ENCODE measurements at regions not wholly inside any gene's neighbourhood (a gene's known extent, or its start where the extent isn't known, plus 50 kb on each side); places are given as distances from the start of the nearest gene placed in this dataset.

DNA sequence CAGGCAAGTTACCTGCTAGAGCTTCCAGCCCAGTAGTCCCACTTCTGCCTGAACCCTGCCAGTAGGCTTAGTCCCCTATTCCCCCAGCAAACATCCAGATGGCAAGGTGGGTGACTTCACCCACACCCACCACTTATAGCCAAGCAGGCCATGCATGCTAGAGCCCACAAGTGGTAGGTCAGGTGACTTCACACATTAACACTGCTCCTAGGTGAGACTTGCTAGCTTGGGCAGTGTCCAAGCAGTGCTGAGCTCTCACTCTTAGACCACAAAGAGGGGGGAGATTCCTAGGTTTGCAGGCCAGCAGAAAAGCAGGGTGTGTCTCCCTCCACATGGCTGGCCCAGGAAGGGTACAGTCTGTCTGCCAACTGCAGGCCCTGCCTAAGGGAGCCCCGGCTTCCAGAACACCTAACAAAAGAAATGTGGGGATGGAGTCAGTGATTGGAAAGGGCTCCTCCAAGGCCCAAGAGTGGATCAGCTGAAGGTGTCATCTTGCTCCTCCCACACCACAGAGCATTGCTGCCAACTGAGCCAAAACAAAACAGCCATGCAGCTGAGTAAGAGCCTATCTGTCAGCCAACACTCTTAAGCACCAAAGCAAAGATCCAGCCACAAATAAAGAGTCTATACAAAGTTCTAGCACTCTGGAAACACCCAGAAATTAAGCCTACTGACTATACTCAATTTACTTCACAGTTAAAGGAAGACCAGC, 158.1 kb upstream of the USP38 start:
- no peak overlapping the region for H2BK12ac ChIP-seq (ENCODE audit: low read length)
- no peak overlapping the region for H3K9ac ChIP-seq (ENCODE audit: low read depth, low read length, poor library complexity)
- no peak overlapping the region for H2BK15ac ChIP-seq (ENCODE audit: low read length)
- H3K4me3 ChIP-seq (ENCODE audit: low read length in 2 of 2) = peak overlapping the region in 1 of 2 donors; percentile 60
- H4K8ac ChIP-seq (ENCODE audit: low read depth, low read length) = no peak overlapping the region
- no peak overlapping the region for H3K18ac ChIP-seq (ENCODE audit: low read length)
- H4K91ac ChIP-seq (ENCODE audit: low read depth, low read length, poor library complexity) = no peak overlapping the region
- no peak overlapping the region for H2AFZ ChIP-seq (ENCODE audit: low read length)
- no peak overlapping the region for H3K4me2 ChIP-seq (ENCODE audit: insufficient read depth, low read length, poor library complexity, severe bottlenecking)
- H2BK5ac ChIP-seq (ENCODE audit: low read length) = no peak overlapping the region
- no peak overlapping the region for H3K14ac ChIP-seq (ENCODE audit: low read length)
- no CpG with 5 or more reads among the region's 1 CpG for WGBS, 2 donors (ENCODE audit: extremely low coverage in 2 of 2, insufficient read length in 2 of 2, insufficient replicate concordance in 1 of 2)
- H3K27ac ChIP-seq (replicated peaks; ENCODE audit: low read length) = no peak overlapping the region
- no peaks in the 10 kb centered on the region for H3K79me1 ChIP-seq (ENCODE audit: low read depth, low read length)
- no peak overlapping the region for H3K4ac ChIP-seq (ENCODE audit: low read length)
- H3K9me3 ChIP-seq (replicated peaks in 1 of 2; ENCODE audit: control insufficient read depth in 2 of 2, insufficient read depth in 1 of 2, low read depth in 1 of 2, low read length in 2 of 2) = no peaks in the 10 kb centered on the region
- no peak for DNase-seq (ENCODE audit: low spot score)
- H3K27me3 ChIP-seq (ENCODE audit: control insufficient read depth in 3 of 3, insufficient read depth in 3 of 3, low read depth in 1 of 3, low read length in 3 of 3) = no peaks in the 10 kb centered on the region
- H3K4me1 ChIP-seq (ENCODE audit: control insufficient read depth in 2 of 2, insufficient read depth in 1 of 2, low read depth in 1 of 2, low read length in 2 of 2) = no peaks in the 10 kb centered on the region
- H3K36me3 ChIP-seq (replicated peaks in 1 of 2; ENCODE audit: control insufficient read depth in 2 of 2, insufficient read depth in 2 of 2, low read length in 2 of 2) = no peaks in the 10 kb centered on the region
- H3K23ac ChIP-seq (ENCODE audit: low read depth, low read length, poor library complexity) = no peak overlapping the region
- H2AK5ac ChIP-seq (ENCODE audit: low read depth, low read length) = no peak overlapping the region
- H2BK120ac ChIP-seq (ENCODE audit: low read depth, low read length) = no peak overlapping the region

DNA sequence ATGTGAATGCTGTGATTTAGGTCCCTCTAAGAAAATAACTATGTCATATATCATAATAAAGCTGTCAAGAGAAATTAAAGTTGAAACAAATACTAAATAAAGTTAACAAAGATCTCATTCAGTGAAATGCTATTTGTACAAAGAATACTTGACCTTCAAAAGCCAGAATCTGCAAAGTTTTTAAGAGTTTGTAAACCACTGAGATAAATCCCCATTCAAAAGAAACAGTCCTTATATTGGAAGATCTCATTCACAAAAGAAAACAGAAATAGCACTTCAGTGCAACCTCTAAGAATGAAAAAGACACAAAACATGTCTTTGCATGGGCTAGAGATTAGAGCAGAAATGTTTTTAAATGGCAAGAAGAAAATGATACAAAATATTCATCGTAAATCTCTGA, 149.1 kb upstream of the USP38 start:
- H3K9ac ChIP-seq (ENCODE audit: low read depth, low read length, poor library complexity) = no peak overlapping the region
- no peak overlapping the region for H4K8ac ChIP-seq (ENCODE audit: low read depth, low read length)
- H4K91ac ChIP-seq (ENCODE audit: low read depth, low read length, poor library complexity) = no peak overlapping the region
- no peak overlapping the region for H2BK5ac ChIP-seq (ENCODE audit: low read length)
- H2BK120ac ChIP-seq (ENCODE audit: low read depth, low read length) = no peak overlapping the region
- H2AFZ ChIP-seq (ENCODE audit: low read length) = no peak overlapping the region
- no peak overlapping the region for H3K4ac ChIP-seq (ENCODE audit: low read length)
- no peaks in the 10 kb centered on the region for H3K4me1 ChIP-seq (ENCODE audit: control insufficient read depth in 2 of 2, insufficient read depth in 1 of 2, low read depth in 1 of 2, low read length in 2 of 2)
- H2BK15ac ChIP-seq (ENCODE audit: low read length) = no peak overlapping the region
- no peak overlapping the region for H3K4me2 ChIP-seq (ENCODE audit: insufficient read depth, low read length, poor library complexity, severe bottlenecking)
- H3K4me3 ChIP-seq (ENCODE audit: low read length in 2 of 2) = no peak overlapping the region
- no peak overlapping the region for H3K23ac ChIP-seq (ENCODE audit: low read depth, low read length, poor library complexity)
- no peaks in the 10 kb centered on the region for H3K27me3 ChIP-seq (ENCODE audit: control insufficient read depth in 3 of 3, insufficient read depth in 3 of 3, low read depth in 1 of 3, low read length in 3 of 3)
- DNase-seq (ENCODE audit: low spot score) = no peak
- no peak overlapping the region for H3K18ac ChIP-seq (ENCODE audit: low read length)
- no CpG with 5 or more reads among the region's 1 CpG for WGBS, 2 donors (ENCODE audit: extremely low coverage in 2 of 2, insufficient read length in 2 of 2, insufficient replicate concordance in 1 of 2)
- no peaks in the 10 kb centered on the region for H3K36me3 ChIP-seq (replicated peaks in 1 of 2; ENCODE audit: control insufficient read depth in 2 of 2, insufficient read depth in 2 of 2, low read length in 2 of 2)
- H3K79me1 ChIP-seq (ENCODE audit: low read depth, low read length) = no peaks in the 10 kb centered on the region
- H3K14ac ChIP-seq (ENCODE audit: low read length) = no peak overlapping the region
- H3K9me3 ChIP-seq (replicated peaks in 1 of 2; ENCODE audit: control insufficient read depth in 2 of 2, insufficient read depth in 1 of 2, low read depth in 1 of 2, low read length in 2 of 2) = no peaks in the 10 kb centered on the region
- H3K27ac ChIP-seq (replicated peaks; ENCODE audit: low read length) = no peak overlapping the region
- no peak overlapping the region for H2BK12ac ChIP-seq (ENCODE audit: low read length)
- H2AK5ac ChIP-seq (ENCODE audit: low read depth, low read length) = no peak overlapping the region

- no peak overlapping the region for H3K18ac ChIP-seq (ENCODE audit: low read length)
- DNase-seq (ENCODE audit: low spot score) = no peak
- no peak overlapping the region for H2AK5ac ChIP-seq (ENCODE audit: low read depth, low read length)
- H3K14ac ChIP-seq (ENCODE audit: low read length) = no peak overlapping the region
- no peak overlapping the region for H2AFZ ChIP-seq (ENCODE audit: low read length)
- H3K4me1 ChIP-seq (ENCODE audit: control insufficient read depth in 2 of 2, insufficient read depth in 1 of 2, low read depth in 1 of 2, low read length in 2 of 2) = no peaks in the 10 kb centered on the region
- WGBS, 2 donors (ENCODE audit: extremely low coverage in 2 of 2, insufficient read length in 2 of 2, insufficient replicate concordance in 1 of 2) = no CpG with 5 or more reads among the region's 2 CpGs
- no peak overlapping the region for H3K23ac ChIP-seq (ENCODE audit: low read depth, low read length, poor library complexity)
- H3K27ac ChIP-seq (replicated peaks; ENCODE audit: low read length) = no peak overlapping the region
- no peak overlapping the region for H3K4me2 ChIP-seq (ENCODE audit: insufficient read depth, low read length, poor library complexity, severe bottlenecking)
- no peaks in the 10 kb centered on the region for H3K79me1 ChIP-seq (ENCODE audit: low read depth, low read length)
- H2BK12ac ChIP-seq (ENCODE audit: low read length) = no peak overlapping the region
- H2BK5ac ChIP-seq (ENCODE audit: low read length) = no peak overlapping the region
- no peak overlapping the region for H2BK120ac ChIP-seq (ENCODE audit: low read depth, low read length)
- no peak overlapping the region for H2BK15ac ChIP-seq (ENCODE audit: low read length)
- H3K9me3 ChIP-seq (replicated peaks in 1 of 2; ENCODE audit: control insufficient read depth in 2 of 2, insufficient read depth in 1 of 2, low read depth in 1 of 2, low read length in 2 of 2) = no peaks in the 10 kb centered on the region
- H3K27me3 ChIP-seq (ENCODE audit: control insufficient read depth in 3 of 3, insufficient read depth in 3 of 3, low read depth in 1 of 3, low read length in 3 of 3) = no peaks in the 10 kb centered on the region
- no peak overlapping the region for H3K9ac ChIP-seq (ENCODE audit: low read depth, low read length, poor library complexity)
- H3K4ac ChIP-seq (ENCODE audit: low read length) = no peak overlapping the region
- H3K4me3 ChIP-seq (ENCODE audit: low read length in 2 of 2) = no peak overlapping the region
- H4K91ac ChIP-seq (ENCODE audit: low read depth, low read length, poor library complexity) = no peak overlapping the region
- no peaks in the 10 kb centered on the region for H3K36me3 ChIP-seq (replicated peaks in 1 of 2; ENCODE audit: control insufficient read depth in 2 of 2, insufficient read depth in 2 of 2, low read length in 2 of 2)
- H4K8ac ChIP-seq (ENCODE audit: low read depth, low read length) = no peak overlapping the region
These were observed 148.3 kb upstream of the USP38 start for GRCh38 chr4:143036443-143036842.

DNA sequence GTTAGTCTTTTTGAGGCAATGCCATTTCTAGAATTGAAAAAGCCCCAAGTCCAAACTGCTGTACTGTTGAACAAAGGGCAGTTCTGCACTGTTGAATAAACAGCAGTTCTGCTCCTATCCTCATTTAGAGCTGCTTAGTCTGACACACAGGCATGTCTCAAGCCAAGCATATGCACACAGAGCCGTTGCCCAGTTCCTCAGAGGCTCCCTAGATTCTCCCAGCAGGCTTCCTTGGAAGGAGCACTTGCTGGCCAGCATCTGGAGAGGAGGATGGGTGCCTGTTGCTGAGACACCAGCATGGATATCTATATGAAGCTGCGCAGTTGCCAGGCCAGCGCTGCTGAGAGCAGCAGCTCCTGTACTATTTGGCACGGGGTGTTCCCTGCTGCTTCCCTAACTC, 138.3 kb upstream of the USP38 start:
- no peak for DNase-seq (ENCODE audit: low spot score)
- no peaks in the 10 kb centered on the region for H3K79me1 ChIP-seq (ENCODE audit: low read depth, low read length)
- H3K27me3 ChIP-seq (ENCODE audit: control insufficient read depth in 3 of 3, insufficient read depth in 3 of 3, low read depth in 1 of 3, low read length in 3 of 3) = no peaks in the 10 kb centered on the region
- H4K91ac ChIP-seq (ENCODE audit: low read depth, low read length, poor library complexity) = no peak overlapping the region
- WGBS, 2 donors (ENCODE audit: extremely low coverage in 2 of 2, insufficient read length in 2 of 2, insufficient replicate concordance in 1 of 2) = no CpG with 5 or more reads among the region's 4 CpGs
- H3K4me1 ChIP-seq (ENCODE audit: control insufficient read depth in 2 of 2, insufficient read depth in 1 of 2, low read depth in 1 of 2, low read length in 2 of 2) = no peaks in the 10 kb centered on the region
- H3K36me3 ChIP-seq (replicated peaks in 1 of 2; ENCODE audit: control insufficient read depth in 2 of 2, insufficient read depth in 2 of 2, low read length in 2 of 2) = no peaks in the 10 kb centered on the region
- no peak overlapping the region for H2BK12ac ChIP-seq (ENCODE audit: low read length)
- H3K4ac ChIP-seq (ENCODE audit: low read length) = no peak overlapping the region
- H3K27ac ChIP-seq (replicated peaks; ENCODE audit: low read length) = no peak overlapping the region
- no peak overlapping the region for H2AK5ac ChIP-seq (ENCODE audit: low read depth, low read length)
- no peak overlapping the region for H3K18ac ChIP-seq (ENCODE audit: low read length)
- no peak overlapping the region for H2AFZ ChIP-seq (ENCODE audit: low read length)
- no peak overlapping the region for H2BK15ac ChIP-seq (ENCODE audit: low read length)
- H4K8ac ChIP-seq (ENCODE audit: low read depth, low read length) = no peak overlapping the region
- no peak overlapping the region for H2BK5ac ChIP-seq (ENCODE audit: low read length)
- H3K4me3 ChIP-seq (ENCODE audit: low read length in 2 of 2) = no peak overlapping the region
- no peak overlapping the region for H3K14ac ChIP-seq (ENCODE audit: low read length)
- no peak overlapping the region for H3K23ac ChIP-seq (ENCODE audit: low read depth, low read length, poor library complexity)
- H3K9me3 ChIP-seq (replicated peaks in 1 of 2; ENCODE audit: control insufficient read depth in 2 of 2, insufficient read depth in 1 of 2, low read depth in 1 of 2, low read length in 2 of 2) = no peaks in the 10 kb centered on the region
- no peak overlapping the region for H3K4me2 ChIP-seq (ENCODE audit: insufficient read depth, low read length, poor library complexity, severe bottlenecking)
- H3K9ac ChIP-seq (ENCODE audit: low read depth, low read length, poor library complexity) = no peak overlapping the region
- H2BK120ac ChIP-seq (ENCODE audit: low read depth, low read length) = no peak overlapping the region

All from neuronal stem cell (in vitro differentiated cells).